Vagina (tissue), 2 donors: ENCODE measurements at regions not wholly inside any gene's neighbourhood (a gene's known extent, or its start where the extent isn't known, plus 50 kb on each side); places are given as distances from the start of the nearest gene placed in this dataset.
"Not testable (repeated sequence)": the region's sequence is repeated elsewhere in the genome, so short reads cannot be mapped to it uniquely, and the experiment has no call there.

Experiments
- DNase-seq, 2 donors: peaks; one replicate each; pipeline ENCODE4 v3.0.0-alpha.2; 2017; ENCODE audit errors: extremely low spot score in 2 of 2
- H3K27ac ChIP-seq: fragments of 200-600 bp; sonication (generic); one replicate; pipeline ENCODE4 v1.5.1; 2019
- H3K27me3 ChIP-seq: fragments of 200-600 bp; sonication (generic); one replicate; pipeline ENCODE4 v1.5.1; 2019
- H3K36me3 ChIP-seq, 2 donors: fragments of 200-600 bp; sonication (generic); one replicate each; pipeline ENCODE4 v1.5.1; 2017 to 2019
- H3K4me1 ChIP-seq: fragments of 200-600 bp; sonication (generic); one replicate; pipeline ENCODE4 v1.5.1; 2019
- H3K4me3 ChIP-seq, 2 donors: fragments of 200-600 bp; sonication (generic); 1 replicate in 1 of 2; 2 replicates in 1 of 2; pipeline ENCODE4 v1.5.1; 2016 to 2019
- H3K9me3 ChIP-seq: fragments of 200-600 bp; sonication (generic); one replicate; pipeline ENCODE4 v1.5.1; 2019
- POLR2A ChIP-seq, 2 donors: fragments of 450-650 bp; IDR thresholded peaks; one replicate each; pipeline ENCODE4 v1.6.1; 2017; ENCODE audit warnings: antibody characterized with exemption in 2 of 2, mild to moderate bottlenecking in 2 of 2, moderate library complexity in 2 of 2
- POLR2AphosphoS5 ChIP-seq, 2 donors: sonication (generic); formaldehyde crosslinking; IDR thresholded peaks; one replicate each; pipeline ENCODE4 v1.9.0; 2017; ENCODE audit warnings: antibody characterized with exemption in 2 of 2, mild to moderate bottlenecking in 2 of 2, low read depth in 1 of 2; ENCODE audit not compliant: insufficient read depth in 1 of 2
- intact Hi-C: fragments of 100-400 bp; cut with DNase I; formaldehyde crosslinking; loops from one replicate; pipeline ENCODE4 v1.15.1; 2023
- TF ChIP-seq, protein P1 (sequence below), 3 experiments: fragments of 450-650 bp in 2 of 3; fragments of 200-600 bp in 1 of 3; sonication (generic) in 1 of 3; IDR thresholded peaks; one replicate each; pipeline ENCODE4 v1.5.1; 2017 to 2019; ENCODE audit warnings: antibody characterized with exemption in 3 of 3, mild to moderate bottlenecking in 2 of 3, moderate library complexity in 2 of 3

DNA sequence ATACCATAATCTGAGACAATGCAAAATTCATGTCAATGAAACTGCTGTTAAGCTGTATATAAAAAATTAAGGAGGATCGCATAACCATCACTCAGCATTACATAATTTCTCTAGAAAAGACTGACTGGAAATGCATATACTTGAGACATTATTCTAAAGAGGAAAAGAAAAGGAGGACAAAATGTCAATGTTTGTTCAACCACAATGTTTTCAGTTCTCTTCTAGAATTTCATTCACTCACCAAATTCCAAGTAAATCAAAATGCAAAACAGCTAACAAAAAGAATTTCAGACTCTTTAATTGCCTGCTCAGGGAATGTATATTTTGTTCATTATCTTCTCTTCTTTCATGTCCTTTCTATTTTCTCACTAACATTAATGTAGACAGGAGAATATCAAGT is 106.2 kb upstream of the CCDC28A start:
- H3K4me1 ChIP-seq, result no peaks in the 10 kb centered on the region
- intact Hi-C loops, result no loop called here
- no peaks in the 10 kb centered on the region for H3K36me3 ChIP-seq
- no peak overlapping the region for H3K4me3 ChIP-seq
- TF ChIP-seq, protein P1, sequence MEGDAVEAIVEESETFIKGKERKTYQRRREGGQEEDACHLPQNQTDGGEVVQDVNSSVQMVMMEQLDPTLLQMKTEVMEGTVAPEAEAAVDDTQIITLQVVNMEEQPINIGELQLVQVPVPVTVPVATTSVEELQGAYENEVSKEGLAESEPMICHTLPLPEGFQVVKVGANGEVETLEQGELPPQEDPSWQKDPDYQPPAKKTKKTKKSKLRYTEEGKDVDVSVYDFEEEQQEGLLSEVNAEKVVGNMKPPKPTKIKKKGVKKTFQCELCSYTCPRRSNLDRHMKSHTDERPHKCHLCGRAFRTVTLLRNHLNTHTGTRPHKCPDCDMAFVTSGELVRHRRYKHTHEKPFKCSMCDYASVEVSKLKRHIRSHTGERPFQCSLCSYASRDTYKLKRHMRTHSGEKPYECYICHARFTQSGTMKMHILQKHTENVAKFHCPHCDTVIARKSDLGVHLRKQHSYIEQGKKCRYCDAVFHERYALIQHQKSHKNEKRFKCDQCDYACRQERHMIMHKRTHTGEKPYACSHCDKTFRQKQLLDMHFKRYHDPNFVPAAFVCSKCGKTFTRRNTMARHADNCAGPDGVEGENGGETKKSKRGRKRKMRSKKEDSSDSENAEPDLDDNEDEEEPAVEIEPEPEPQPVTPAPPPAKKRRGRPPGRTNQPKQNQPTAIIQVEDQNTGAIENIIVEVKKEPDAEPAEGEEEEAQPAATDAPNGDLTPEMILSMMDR (IDR thresholded peaks at IDR 0.05), result no peak
- TF ChIP-seq POLR2AphosphoS5 (IDR thresholded peaks at IDR 0.05; ENCODE audit: insufficient read depth in 1 of 2, low read depth in 1 of 2) (no peak), POLR2A (IDR thresholded peaks at IDR 0.05) (no peak)
- no peaks in the 10 kb centered on the region for H3K27me3 ChIP-seq
- H3K27ac ChIP-seq, result no peak overlapping the region
- H3K9me3 ChIP-seq, result no peaks in the 10 kb centered on the region
- no peak for DNase-seq

DNA sequence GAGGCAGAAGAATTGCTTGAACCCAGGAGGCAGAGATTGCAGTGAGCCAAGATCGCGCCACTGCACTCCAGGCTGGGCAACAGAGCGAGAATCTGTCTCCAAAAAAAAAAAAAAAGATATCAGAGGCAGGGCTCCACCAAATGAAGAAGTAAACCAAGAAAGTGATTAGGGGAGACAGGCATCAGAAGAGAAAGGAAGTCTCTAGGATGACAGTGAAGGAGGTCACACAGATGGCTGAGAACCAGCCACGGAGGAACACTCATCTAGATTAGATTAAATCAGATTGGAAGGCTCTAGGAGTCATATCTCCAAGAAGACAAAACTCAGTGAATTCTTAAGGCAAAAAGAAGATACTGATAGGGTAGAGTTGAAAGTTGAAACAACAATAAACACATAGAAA is 102.2 kb upstream of the CCDC28A start:
- intact Hi-C loops, result no loop called here
- no peak overlapping the region for H3K4me3 ChIP-seq
- no peaks in the 10 kb centered on the region for H3K36me3 ChIP-seq
- no peaks in the 10 kb centered on the region for H3K4me1 ChIP-seq
- H3K27me3 ChIP-seq, result no peaks in the 10 kb centered on the region
- H3K27ac ChIP-seq, result no peak overlapping the region
- H3K9me3 ChIP-seq, result no peaks in the 10 kb centered on the region
- no peak for TF ChIP-seq POLR2A (IDR thresholded peaks at IDR 0.05)
- TF ChIP-seq POLR2AphosphoS5 (IDR thresholded peaks at IDR 0.05; ENCODE audit: insufficient read depth in 1 of 2, low read depth in 1 of 2), result no peak
- TF ChIP-seq, protein P1 (IDR thresholded peaks at IDR 0.05), result no peak
- DNase-seq, result no peak

DNA sequence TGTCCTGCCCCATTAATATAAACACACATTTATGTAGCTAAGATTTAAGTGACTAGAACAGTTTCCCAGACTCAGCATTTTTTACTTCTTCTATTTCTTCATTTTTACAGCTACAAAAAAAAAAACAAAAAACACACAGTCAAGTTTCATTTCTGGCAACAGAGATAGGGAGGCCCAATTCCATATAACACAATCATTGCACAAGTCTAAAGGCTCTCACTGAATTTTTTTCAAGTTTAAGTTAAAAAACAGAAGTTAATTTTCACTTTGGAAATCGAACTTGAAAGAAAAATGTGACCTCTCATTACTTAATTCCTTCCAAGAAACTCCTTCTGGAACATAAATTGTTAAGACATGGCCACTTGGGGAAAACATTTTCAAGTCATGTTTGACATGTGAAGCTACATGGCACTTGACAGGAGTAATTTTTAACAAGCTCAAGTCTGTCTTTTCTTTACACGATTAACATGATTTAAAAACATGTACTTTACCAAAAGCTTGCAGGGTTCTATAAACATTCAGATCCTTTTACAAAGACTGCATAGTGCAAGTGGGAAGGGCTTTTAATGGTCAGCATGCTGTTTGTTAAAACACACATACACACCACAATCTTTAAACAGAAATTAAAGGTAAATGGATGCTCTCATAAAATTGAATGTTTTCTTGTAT is 100.1 kb upstream of the CCDC28A start:
- DNase-seq, result no peak
- no peak overlapping the region for H3K27ac ChIP-seq

DNA sequence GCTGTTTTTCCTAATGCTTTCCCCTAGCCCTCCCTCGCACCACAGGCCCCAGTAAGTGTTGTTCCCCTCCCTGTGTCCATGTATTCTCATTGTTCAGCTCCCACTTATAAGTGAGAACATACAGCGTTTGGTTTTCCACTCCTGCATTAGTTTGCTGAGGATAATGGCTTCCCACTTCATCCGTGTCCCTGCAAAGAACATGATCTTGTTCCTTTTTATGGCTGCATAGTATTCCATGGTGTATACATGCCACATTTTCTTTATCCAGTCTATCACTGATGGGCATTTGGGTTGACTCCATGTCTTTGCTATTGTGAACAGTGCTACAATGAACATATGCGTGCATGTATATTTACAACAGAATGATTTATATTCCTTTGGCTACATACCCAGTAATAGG is 99.1 kb upstream of the CCDC28A start:
- H3K4me3 ChIP-seq, H3K27me3 ChIP-seq, intact Hi-C loops, H3K4me1 ChIP-seq, H3K27ac ChIP-seq, H3K36me3 ChIP-seq, DNase-seq, H3K9me3 ChIP-seq: not testable (repeated sequence)

More for the DNA sequence above, 100.1 kb upstream of the CCDC28A start:
- Histone ChIP-seq H3K27me3 (no peaks in the 10 kb centered on the region), H3K9me3 (no peaks in the 10 kb centered on the region), H3K36me3 (no peaks in the 10 kb centered on the region), H3K4me3 (no peak overlapping the region), H3K4me1 (no peaks in the 10 kb centered on the region)
- TF ChIP-seq POLR2A (IDR thresholded peaks at IDR 0.05), result no peak
- TF ChIP-seq, protein P1 (IDR thresholded peaks at IDR 0.05), result no peak
- no peak for TF ChIP-seq POLR2AphosphoS5 (IDR thresholded peaks at IDR 0.05; ENCODE audit: insufficient read depth in 1 of 2, low read depth in 1 of 2)
- intact Hi-C loops, result no loop called here

GRCh38 chr6:138677538-138677937 is 96.0 kb upstream of the CCDC28A start:
- Histone ChIP-seq H3K36me3 (no peaks in the 10 kb centered on the region), H3K27ac (no peak overlapping the region), H3K27me3 (no peaks in the 10 kb centered on the region), H3K4me3 (no peak overlapping the region), H3K9me3 (no peaks in the 10 kb centered on the region), H3K4me1 (peaks cover under 1% of the 10 kb centered on the region)
- no peak for TF ChIP-seq POLR2A (IDR thresholded peaks at IDR 0.05)
- TF ChIP-seq POLR2AphosphoS5 (IDR thresholded peaks at IDR 0.05; ENCODE audit: insufficient read depth in 1 of 2, low read depth in 1 of 2), result no peak
- TF ChIP-seq, protein P1 (IDR thresholded peaks at IDR 0.05), result no peak
- DNase-seq, result no peak
- intact Hi-C loops, result no loop called here
